IPS-20b (cell line): ENCODE measurements at regions not wholly inside any gene's neighbourhood (a gene's known extent, or its start where the extent isn't known, plus 50 kb on each side); places are given as distances from the start of the nearest gene placed in this dataset.
A peak's percentile ranks its signal among the peaks of the same experiment; 100 is the strongest.

Experiments
- H3K27ac ChIP-seq: one replicate; pipeline ENCODE4 v1.5.1; 2013; ENCODE audit warnings: low read length
- H3K27me3 ChIP-seq: 2 replicates; pipeline ENCODE4 v1.6.1; 2013; ENCODE audit warnings: mild to moderate bottlenecking, low read length, inconsistent platforms; ENCODE audit not compliant: insufficient read depth
- H3K36me3 ChIP-seq: 2 replicates; pipeline ENCODE4 v1.6.1; 2013; ENCODE audit warnings: low read depth, mild to moderate bottlenecking, inconsistent platforms, low read length, moderate library complexity; ENCODE audit not compliant: insufficient read depth
- H3K4me1 ChIP-seq: 2 replicates; pipeline ENCODE4 v1.6.1; 2013; ENCODE audit warnings: mild to moderate bottlenecking, control low read depth, inconsistent platforms, low read length, moderate library complexity; ENCODE audit not compliant: insufficient read depth
- H3K4me3 ChIP-seq: 2 replicates; pipeline ENCODE4 v1.5.1; 2013; ENCODE audit warnings: mild to moderate bottlenecking, low read length, inconsistent platforms
- H3K9ac ChIP-seq: 2 replicates; pipeline ENCODE4 v1.6.1; 2013; ENCODE audit warnings: low read depth, mild to moderate bottlenecking, inconsistent platforms, low read length, moderate library complexity
- H3K9me3 ChIP-seq: 2 replicates; pipeline ENCODE4 v1.6.1; 2013; ENCODE audit warnings: mild to moderate bottlenecking, low read depth, low read length, inconsistent platforms; ENCODE audit not compliant: insufficient read depth

DNA sequence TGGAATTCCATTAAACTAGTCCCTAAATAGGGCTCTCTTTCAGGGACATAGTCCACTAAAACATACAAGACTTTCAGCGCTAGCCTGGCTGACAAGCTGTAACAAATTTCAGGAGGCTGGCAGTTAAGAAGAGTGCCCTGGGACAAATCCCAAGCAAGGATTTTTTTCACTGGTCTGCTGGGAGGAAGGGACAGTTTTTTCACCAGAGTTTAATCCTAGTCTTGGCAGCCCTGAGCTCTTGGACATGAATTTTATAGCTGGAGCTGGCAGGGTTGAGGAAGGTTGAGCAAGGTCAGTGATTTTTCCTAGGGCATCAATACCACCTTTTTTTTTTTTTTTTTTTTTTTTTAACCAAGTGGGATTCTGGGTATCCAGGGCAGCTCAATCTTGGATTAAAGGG, 184.4 kb downstream of the SH2D1A start:
- Histone ChIP-seq H3K4me1 (peaks cover 18% of the 10 kb centered on the region; the same call in 1 of the 2 replicates), H3K9ac (no peak overlapping the region), H3K36me3 (no peaks in the 10 kb centered on the region), H3K9me3 (no peaks in the 10 kb centered on the region), H3K27ac (no peak overlapping the region), H3K4me3 (no peak overlapping the region), H3K27me3 (no peaks in the 10 kb centered on the region)

GRCh38 chrX:124534536-124534935, 188.2 kb downstream of the SH2D1A start:
- no peak overlapping the region for H3K9ac ChIP-seq
- H3K36me3 ChIP-seq: no peaks in the 10 kb centered on the region
- H3K4me1 ChIP-seq: peaks cover 18% of the 10 kb centered on the region; the same call in 1 of the 2 replicates
- no peak overlapping the region for H3K27ac ChIP-seq
- H3K27me3 ChIP-seq: no peaks in the 10 kb centered on the region
- peak overlapping the region; percentile 35; the same call in 1 of the 2 replicates for H3K4me3 ChIP-seq
- no peaks in the 10 kb centered on the region for H3K9me3 ChIP-seq

GRCh38 chrX:124540474-124540873, 194.1 kb downstream of the SH2D1A start:
- H3K9ac ChIP-seq: no peak overlapping the region
- H3K9me3 ChIP-seq: no peaks in the 10 kb centered on the region
- H3K36me3 ChIP-seq: no peaks in the 10 kb centered on the region
- peaks cover 1% of the 10 kb centered on the region; the same call in 1 of the 2 replicates for H3K4me1 ChIP-seq
- no peak overlapping the region for H3K4me3 ChIP-seq
- H3K27ac ChIP-seq: no peak overlapping the region
- H3K27me3 ChIP-seq: no peaks in the 10 kb centered on the region

- no peaks in the 10 kb centered on the region for H3K27me3 ChIP-seq
- H3K36me3 ChIP-seq: no peaks in the 10 kb centered on the region
- H3K9ac ChIP-seq: no peak overlapping the region
- no peaks in the 10 kb centered on the region for H3K9me3 ChIP-seq
- no peak overlapping the region for H3K27ac ChIP-seq
- H3K4me3 ChIP-seq: no peak overlapping the region
- H3K4me1 ChIP-seq: peaks cover 6% of the 10 kb centered on the region
Measured at GRCh38 chrX:124548571-124548970, 202.2 kb downstream of the SH2D1A start.

- no peaks in the 10 kb centered on the region for H3K9me3 ChIP-seq
- H3K27ac ChIP-seq: no peak overlapping the region
- no peaks in the 10 kb centered on the region for H3K36me3 ChIP-seq
- H3K4me3 ChIP-seq: no peak overlapping the region
- H3K9ac ChIP-seq: no peak overlapping the region
- no peaks in the 10 kb centered on the region for H3K4me1 ChIP-seq
- no peaks in the 10 kb centered on the region for H3K27me3 ChIP-seq
Measured at GRCh38 chrX:124555036-124555595, 208.8 kb downstream of the SH2D1A start.

DNA sequence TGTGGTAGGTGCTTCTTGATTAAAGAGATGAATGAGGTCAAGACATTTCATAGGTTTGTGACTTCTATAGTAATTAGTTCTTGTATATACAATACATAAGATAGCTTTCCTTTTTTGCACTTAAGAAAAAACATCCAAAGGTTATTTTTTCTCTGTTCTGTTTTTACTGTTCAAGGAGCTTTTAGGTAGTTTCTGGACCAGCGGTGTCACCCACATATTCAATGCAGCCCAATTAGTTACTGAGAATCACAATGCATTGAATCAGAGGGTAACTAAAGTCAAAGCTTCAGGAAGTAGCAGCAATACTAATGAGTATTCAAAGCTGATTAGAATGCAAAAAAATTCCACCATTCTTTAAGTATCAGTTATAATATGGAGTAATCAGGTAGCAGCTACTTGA, 211.6 kb downstream of the SH2D1A start:
- Histone ChIP-seq H3K27me3 (no peaks in the 10 kb centered on the region), H3K4me1 (no peaks in the 10 kb centered on the region), H3K9me3 (no peaks in the 10 kb centered on the region), H3K27ac (no peak overlapping the region), H3K36me3 (no peaks in the 10 kb centered on the region), H3K4me3 (no peak overlapping the region), H3K9ac (no peak overlapping the region)

GRCh38 chrX:124573468-124573867, 227.1 kb downstream of the SH2D1A start:
- no peaks in the 10 kb centered on the region for H3K27me3 ChIP-seq
- no peak overlapping the region for H3K27ac ChIP-seq
- no peak overlapping the region for H3K4me3 ChIP-seq
- H3K36me3 ChIP-seq: no peaks in the 10 kb centered on the region
- no peak overlapping the region for H3K9ac ChIP-seq
- H3K4me1 ChIP-seq: no peaks in the 10 kb centered on the region
- no peaks in the 10 kb centered on the region for H3K9me3 ChIP-seq

GRCh38 chrX:124592744-124593143, 246.4 kb downstream of the SH2D1A start:
- Histone ChIP-seq H3K4me1 (no peaks in the 10 kb centered on the region), H3K36me3 (no peaks in the 10 kb centered on the region), H3K9me3 (no peaks in the 10 kb centered on the region), H3K9ac (no peak overlapping the region), H3K4me3 (no peak overlapping the region), H3K27ac (no peak overlapping the region), H3K27me3 (no peaks in the 10 kb centered on the region)

- no peak overlapping the region for H3K4me3 ChIP-seq
- no peaks in the 10 kb centered on the region for H3K9me3 ChIP-seq
- H3K36me3 ChIP-seq: no peaks in the 10 kb centered on the region
- H3K27me3 ChIP-seq: no peaks in the 10 kb centered on the region
- H3K9ac ChIP-seq: no peak overlapping the region
- H3K27ac ChIP-seq: no peak overlapping the region
- no peaks in the 10 kb centered on the region for H3K4me1 ChIP-seq
Measured at GRCh38 chrX:124594017-124594651, 247.8 kb downstream of the SH2D1A start.

DNA sequence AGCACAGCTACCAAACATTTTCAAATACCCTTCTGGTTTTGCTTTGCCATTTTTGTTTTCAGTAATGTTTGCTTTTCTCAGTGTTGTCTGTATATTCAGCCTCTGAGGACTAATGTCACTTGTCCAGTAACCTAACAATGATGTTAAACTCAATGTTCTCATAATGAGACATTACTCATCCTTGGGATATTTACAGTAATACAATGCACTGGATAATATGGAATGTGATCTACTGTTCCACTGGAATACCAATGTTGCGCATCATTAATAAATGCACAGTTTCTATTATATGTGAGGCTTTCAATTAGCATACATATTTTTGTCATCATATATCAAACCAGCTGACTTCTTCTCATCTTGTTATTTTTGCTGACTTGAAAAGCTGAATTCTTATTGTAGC, 259.1 kb downstream of the SH2D1A start:
- Histone ChIP-seq H3K36me3 (no peaks in the 10 kb centered on the region), H3K4me3 (no peak overlapping the region), H3K27ac (no peak overlapping the region), H3K9me3 (no peaks in the 10 kb centered on the region), H3K9ac (no peak overlapping the region), H3K4me1 (no peaks in the 10 kb centered on the region), H3K27me3 (no peaks in the 10 kb centered on the region)

GRCh38 chrX:124606724-124607123, 260.4 kb downstream of the SH2D1A start:
- no peaks in the 10 kb centered on the region for H3K9me3 ChIP-seq
- no peak overlapping the region for H3K9ac ChIP-seq
- no peaks in the 10 kb centered on the region for H3K4me1 ChIP-seq
- no peak overlapping the region for H3K4me3 ChIP-seq
- no peaks in the 10 kb centered on the region for H3K27me3 ChIP-seq
- H3K36me3 ChIP-seq: no peaks in the 10 kb centered on the region
- H3K27ac ChIP-seq: no peak overlapping the region

DNA sequence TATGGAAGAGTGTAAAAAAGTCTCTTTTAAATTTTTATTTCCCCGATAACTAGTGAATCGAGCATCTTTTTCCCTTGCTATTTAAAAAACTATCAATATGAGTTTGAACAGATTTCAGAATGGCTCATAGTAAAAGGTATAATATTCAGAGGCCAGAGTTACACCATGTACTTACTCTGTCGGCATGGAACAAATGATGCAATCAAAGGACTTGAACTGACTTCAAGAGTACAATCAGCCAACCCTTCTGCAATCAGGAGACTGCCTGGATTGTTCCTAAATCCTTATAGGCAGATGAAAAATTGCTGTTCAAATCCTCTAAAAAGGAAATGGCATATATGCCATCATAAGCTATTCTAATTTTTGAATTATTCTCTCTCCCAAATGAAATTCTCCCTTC, 273.3 kb downstream of the SH2D1A start:
- no peaks in the 10 kb centered on the region for H3K36me3 ChIP-seq
- no peak overlapping the region for H3K27ac ChIP-seq
- no peak overlapping the region for H3K4me3 ChIP-seq
- no peaks in the 10 kb centered on the region for H3K4me1 ChIP-seq
- no peak overlapping the region for H3K9ac ChIP-seq
- H3K27me3 ChIP-seq: no peaks in the 10 kb centered on the region
- H3K9me3 ChIP-seq: no peaks in the 10 kb centered on the region
